ENCODE measurements at regions not wholly inside any gene's neighbourhood (a gene's known extent, or its start where the extent isn't known, plus 50 kb on each side); places are given as distances from the start of the nearest gene placed in this dataset.

DNA sequence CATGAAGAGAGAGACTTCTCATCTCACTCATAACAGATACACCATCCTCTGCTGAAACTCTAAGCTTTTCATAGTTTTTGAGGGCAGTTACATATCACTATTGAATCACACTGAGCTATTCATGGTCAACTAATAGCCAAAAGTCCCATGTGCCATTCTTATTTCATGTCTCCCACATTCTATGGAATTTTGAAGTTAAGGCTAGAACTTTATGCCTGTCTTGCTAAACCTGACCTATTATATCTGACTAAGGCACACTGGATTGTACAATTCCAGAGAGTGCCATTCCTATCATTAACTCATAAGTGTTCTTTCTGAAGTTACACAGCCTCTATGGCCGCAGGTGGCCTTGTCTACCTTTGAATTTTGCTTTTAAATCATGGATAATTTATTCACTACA is 254.3 kb downstream of the PTPRC start:
- TF ChIP-seq, protein P1, sequence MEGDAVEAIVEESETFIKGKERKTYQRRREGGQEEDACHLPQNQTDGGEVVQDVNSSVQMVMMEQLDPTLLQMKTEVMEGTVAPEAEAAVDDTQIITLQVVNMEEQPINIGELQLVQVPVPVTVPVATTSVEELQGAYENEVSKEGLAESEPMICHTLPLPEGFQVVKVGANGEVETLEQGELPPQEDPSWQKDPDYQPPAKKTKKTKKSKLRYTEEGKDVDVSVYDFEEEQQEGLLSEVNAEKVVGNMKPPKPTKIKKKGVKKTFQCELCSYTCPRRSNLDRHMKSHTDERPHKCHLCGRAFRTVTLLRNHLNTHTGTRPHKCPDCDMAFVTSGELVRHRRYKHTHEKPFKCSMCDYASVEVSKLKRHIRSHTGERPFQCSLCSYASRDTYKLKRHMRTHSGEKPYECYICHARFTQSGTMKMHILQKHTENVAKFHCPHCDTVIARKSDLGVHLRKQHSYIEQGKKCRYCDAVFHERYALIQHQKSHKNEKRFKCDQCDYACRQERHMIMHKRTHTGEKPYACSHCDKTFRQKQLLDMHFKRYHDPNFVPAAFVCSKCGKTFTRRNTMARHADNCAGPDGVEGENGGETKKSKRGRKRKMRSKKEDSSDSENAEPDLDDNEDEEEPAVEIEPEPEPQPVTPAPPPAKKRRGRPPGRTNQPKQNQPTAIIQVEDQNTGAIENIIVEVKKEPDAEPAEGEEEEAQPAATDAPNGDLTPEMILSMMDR (IDR thresholded peaks at IDR 0.05), result no peak
- TF ChIP-seq POLR2A (IDR thresholded peaks at IDR 0.05), result no peak

Data from Peyer's patch (tissue), 4 donors.